NT2/D1 (cell line): ENCODE measurements at regions not wholly inside any gene's neighbourhood (a gene's known extent, or its start where the extent isn't known, plus 50 kb on each side); places are given as distances from the start of the nearest gene placed in this dataset.

Experiments
- DNase-seq: peaks from one replicate; pipeline ENCODE4 v3.0.0-alpha.2; 2011; ENCODE audit warnings: low read depth, low spot score
- H3K27me3 ChIP-seq: 2 replicates; pipeline ENCODE4 v1.6.0; 2011; ENCODE audit warnings: mild to moderate bottlenecking; ENCODE audit not compliant: insufficient read length, insufficient read depth
- H3K36me3 ChIP-seq: 2 replicates; pipeline ENCODE4 v1.6.1; 2011; ENCODE audit warnings: mild to moderate bottlenecking, low read length, mixed read lengths; ENCODE audit not compliant: insufficient read depth, insufficient read length
- H3K4me1 ChIP-seq: 2 replicates; pipeline ENCODE4 v1.5.1; 2011; ENCODE audit not compliant: insufficient read depth, insufficient read length
- H3K4me3 ChIP-seq: 2 replicates; pipeline ENCODE4 v1.5.1; 2011; ENCODE audit warnings: low read depth; ENCODE audit not compliant: insufficient read length
- H3K9ac ChIP-seq: 2 replicates; pipeline ENCODE4 v1.6.0; 2011; ENCODE audit warnings: low read depth; ENCODE audit not compliant: insufficient read length
- H3K9me3 ChIP-seq: 2 replicates; pipeline ENCODE4 v1.5.1; 2011; ENCODE audit warnings: mild to moderate bottlenecking, low read length; ENCODE audit not compliant: insufficient read depth
- SUZ12 ChIP-seq: IDR thresholded peaks from 2 replicates; pipeline ENCODE4 v1.6.1; 2011; ENCODE audit not compliant: insufficient read length, insufficient read depth; ENCODE audit errors: extremely low read depth
- YY1 ChIP-seq: IDR thresholded peaks from 2 replicates; pipeline ENCODE4 v1.6.1; 2011; ENCODE audit not compliant: insufficient read length, insufficient read depth
- ZNF274 ChIP-seq: IDR thresholded peaks from 2 replicates; pipeline ENCODE4 v1.6.1; 2011; ENCODE audit warnings: mild to moderate bottlenecking, low read depth, low read length

DNA sequence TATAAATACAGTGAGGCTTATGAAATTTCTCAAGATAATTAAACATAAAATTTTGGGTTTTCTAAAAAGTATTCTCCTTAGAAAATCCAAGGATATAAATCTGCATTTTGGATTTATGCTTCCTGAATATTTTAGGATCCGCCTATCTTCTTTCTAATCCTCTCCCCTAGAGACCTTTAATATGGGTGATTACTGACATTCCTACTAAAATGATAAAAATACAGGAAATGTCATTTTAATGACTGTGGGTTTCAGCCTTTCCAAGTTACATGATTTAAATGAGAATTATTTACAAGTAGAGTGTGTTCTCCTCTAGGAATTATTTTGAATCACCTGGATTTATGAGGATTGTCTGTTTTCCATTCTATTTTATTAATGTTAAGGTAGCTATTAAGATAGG is 150.4 kb downstream of the C7orf25 start:
- Histone ChIP-seq H3K9ac (no peak overlapping the region), H3K9me3 (peaks cover 8% of the 10 kb centered on the region; the same call in 1 of the 2 replicates), H3K4me3 (no peak overlapping the region), H3K27me3 (no peaks in the 10 kb centered on the region), H3K4me1 (no peaks in the 10 kb centered on the region), H3K36me3 (no peaks in the 10 kb centered on the region)
- TF ChIP-seq ZNF274 (no peak), SUZ12 (no peak), YY1 (no peak)
- no peak for DNase-seq

DNA sequence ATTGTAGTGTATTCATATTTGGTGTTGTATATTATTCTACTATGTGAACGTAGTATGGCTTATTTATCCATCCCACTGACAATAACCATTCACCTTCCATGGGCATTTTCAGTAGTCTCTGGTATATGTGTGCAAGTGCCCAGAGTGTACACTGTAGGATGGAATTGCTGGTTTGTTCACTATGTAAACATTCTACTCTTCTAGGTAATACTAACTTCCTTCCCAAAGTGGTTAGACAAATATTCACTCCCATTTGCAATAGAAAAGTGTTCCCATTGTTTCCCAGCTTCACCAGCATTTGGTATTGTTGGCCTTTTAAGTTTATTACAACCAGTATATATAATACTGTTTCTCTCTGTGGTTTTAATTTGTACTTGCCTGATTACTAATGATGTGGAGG is 153.7 kb downstream of the C7orf25 start:
- peaks cover 8% of the 10 kb centered on the region; the same call in 1 of the 2 replicates for H3K9me3 ChIP-seq
- TF ChIP-seq YY1, result no peak
- no peak for TF ChIP-seq SUZ12
- TF ChIP-seq ZNF274, result no peak
- peaks cover 2% of the 10 kb centered on the region for H3K4me1 ChIP-seq
- H3K27me3 ChIP-seq, result no peaks in the 10 kb centered on the region
- no peak overlapping the region for H3K4me3 ChIP-seq
- H3K36me3 ChIP-seq, result no peaks in the 10 kb centered on the region
- DNase-seq, result no peak
- no peak overlapping the region for H3K9ac ChIP-seq

DNA sequence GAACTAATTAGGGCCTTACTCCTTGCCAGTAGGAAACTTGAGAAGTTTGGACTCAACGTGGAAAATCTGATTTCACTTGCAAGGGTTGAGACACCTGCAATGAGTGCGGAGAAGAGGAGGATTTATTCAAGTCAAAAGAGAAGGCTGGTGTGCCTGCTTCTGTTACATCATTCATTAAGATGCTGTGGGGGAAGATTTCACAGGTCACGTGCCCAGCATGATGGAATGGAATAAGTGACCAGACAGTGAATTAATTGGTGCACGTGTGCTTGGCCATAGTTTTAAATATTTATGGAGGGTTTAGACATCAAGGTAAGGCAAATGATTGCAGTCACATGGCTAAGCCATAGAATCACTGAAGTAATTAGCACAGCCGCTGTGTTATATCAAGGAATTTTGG is 155.0 kb downstream of the C7orf25 start:
- Histone ChIP-seq H3K36me3 (no peaks in the 10 kb centered on the region), H3K27me3 (no peaks in the 10 kb centered on the region), H3K9ac (no peak overlapping the region), H3K4me1 (peaks cover 2% of the 10 kb centered on the region), H3K4me3 (no peak overlapping the region), H3K9me3 (peaks cover 8% of the 10 kb centered on the region; the same call in 1 of the 2 replicates)
- DNase-seq, result no peak
- TF ChIP-seq SUZ12 (no peak), ZNF274 (no peak)

DNA sequence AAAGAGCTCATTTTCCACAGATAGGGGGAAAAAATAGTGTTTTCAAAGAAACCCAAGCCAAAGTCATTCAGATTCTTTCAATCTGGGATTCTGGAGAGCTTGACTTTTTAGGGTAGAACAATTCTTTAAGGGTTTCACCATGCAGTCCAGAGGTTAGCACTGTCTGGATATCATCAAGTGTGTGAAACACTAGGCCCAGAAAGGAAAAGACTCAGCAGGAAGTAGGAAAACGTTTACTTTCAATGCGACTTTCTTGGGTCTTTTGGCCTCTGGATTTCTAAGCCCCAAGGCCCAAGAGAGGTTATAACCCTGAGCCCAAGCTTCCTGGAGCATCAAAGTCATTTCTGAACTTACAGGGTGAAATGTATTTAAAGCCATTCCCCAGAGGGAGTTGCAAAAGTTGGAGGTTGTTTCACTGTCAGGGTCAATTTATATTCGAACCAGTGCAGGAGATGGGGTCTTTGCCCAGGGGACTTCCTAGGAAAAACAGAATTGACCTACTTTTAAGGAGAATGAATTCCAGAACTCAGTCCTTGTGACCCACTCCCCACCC is 158.0 kb downstream of the C7orf25 start:
- H3K4me1 ChIP-seq, result peaks cover 2% of the 10 kb centered on the region
- H3K27me3 ChIP-seq, result no peaks in the 10 kb centered on the region
- no peak for DNase-seq
- peaks cover 6% of the 10 kb centered on the region; the same call in 1 of the 2 replicates for H3K9me3 ChIP-seq
- H3K4me3 ChIP-seq, result no peak overlapping the region
- H3K9ac ChIP-seq, result no peak overlapping the region
- no peak for TF ChIP-seq ZNF274
- TF ChIP-seq SUZ12, result no peak
- no peak for TF ChIP-seq YY1
- no peaks in the 10 kb centered on the region for H3K36me3 ChIP-seq

DNA sequence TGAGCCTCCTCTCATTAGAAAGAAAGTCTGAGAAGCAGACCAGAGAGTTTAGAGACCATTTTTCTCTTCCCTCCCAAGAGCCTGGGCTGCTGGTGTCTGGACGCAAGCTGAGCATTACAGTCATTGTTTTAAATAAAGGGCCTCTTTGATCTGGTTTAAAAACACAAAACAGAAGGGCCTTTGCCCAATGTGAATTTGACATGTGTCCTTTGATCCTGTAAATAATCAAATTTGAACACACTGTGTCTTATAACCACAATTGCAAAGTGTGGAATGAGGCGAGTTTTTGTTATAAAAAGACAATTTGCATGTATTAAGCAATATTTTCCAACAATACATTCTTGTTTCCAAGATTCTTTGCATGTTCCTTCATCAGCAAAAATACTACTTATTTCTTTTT is 158.5 kb downstream of the C7orf25 start:
- no peak for DNase-seq
- no peak overlapping the region for H3K4me3 ChIP-seq
- no peak for TF ChIP-seq YY1
- no peak for TF ChIP-seq ZNF274
- TF ChIP-seq SUZ12, result no peak
- no peaks in the 10 kb centered on the region for H3K36me3 ChIP-seq
- peaks cover 2% of the 10 kb centered on the region for H3K4me1 ChIP-seq
- H3K9ac ChIP-seq, result no peak overlapping the region
- H3K9me3 ChIP-seq, result 0 out of 2 replicates have a peak, but pooled peaks cover 1% of the 10 kb centered on the region
- no peaks in the 10 kb centered on the region for H3K27me3 ChIP-seq

DNA sequence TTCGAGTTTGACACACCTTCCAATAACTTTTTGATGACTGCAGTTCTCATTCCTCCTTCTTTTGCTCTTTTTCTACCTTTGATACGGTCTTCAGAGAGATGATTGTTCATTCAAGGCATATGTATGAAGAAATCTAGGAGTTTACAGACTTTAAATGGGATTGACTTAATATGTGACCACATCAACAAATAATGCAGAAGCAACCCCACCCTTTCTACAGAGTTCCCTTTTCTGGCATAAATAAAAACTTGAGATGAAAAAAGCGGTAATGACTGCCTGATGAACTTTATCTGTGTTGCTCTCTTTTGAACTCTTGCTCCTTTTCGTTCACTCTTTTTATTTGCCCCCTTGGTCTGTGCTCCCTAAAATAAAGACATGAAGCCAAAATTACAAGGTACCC is 161.7 kb downstream of the C7orf25 start:
- Histone ChIP-seq H3K9me3 (no peaks in the 10 kb centered on the region), H3K36me3 (no peaks in the 10 kb centered on the region), H3K9ac (no peak overlapping the region), H3K4me1 (peaks cover 2% of the 10 kb centered on the region), H3K27me3 (no peaks in the 10 kb centered on the region), H3K4me3 (no peak overlapping the region)
- no peak for DNase-seq
- TF ChIP-seq YY1 (no peak), SUZ12 (no peak), ZNF274 (no peak)

DNA sequence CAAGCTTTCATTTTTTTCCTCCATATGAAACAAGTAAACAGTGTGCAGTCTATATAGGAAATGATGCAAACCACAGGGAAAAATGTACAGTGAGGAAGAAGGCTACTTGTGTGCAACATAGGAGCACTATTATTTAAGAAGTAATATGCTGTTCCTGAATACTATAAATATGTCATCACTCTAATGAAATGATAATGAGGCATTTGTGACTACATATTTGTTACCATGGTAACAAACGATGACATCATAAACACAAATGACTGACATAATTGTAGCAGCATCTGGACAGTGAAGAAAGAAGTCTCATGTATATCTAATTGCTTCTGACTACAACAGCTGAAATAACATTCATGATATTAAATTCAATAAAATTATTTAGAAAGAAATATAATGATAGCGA is 164.8 kb downstream of the C7orf25 start:
- Histone ChIP-seq H3K36me3 (no peaks in the 10 kb centered on the region), H3K9ac (no peak overlapping the region), H3K9me3 (no peaks in the 10 kb centered on the region), H3K27me3 (no peaks in the 10 kb centered on the region), H3K4me3 (no peak overlapping the region), H3K4me1 (no peaks in the 10 kb centered on the region)
- DNase-seq, result no peak
- TF ChIP-seq YY1 (no peak), ZNF274 (no peak), SUZ12 (no peak)
